Esophagus muscularis mucosa (tissue), 4 donors: ENCODE measurements at regions not wholly inside any gene's neighbourhood (a gene's known extent, or its start where the extent isn't known, plus 50 kb on each side); places are given as distances from the start of the nearest gene placed in this dataset.

Experiments
- DNase-seq: peaks from one replicate; pipeline ENCODE4 v3.0.0-alpha.2; 2017; ENCODE audit errors: extremely low spot score
- H3K27ac ChIP-seq, 4 donors: fragments of 200-600 bp; sonication (generic); replicated peaks in 1 of 4; 1 replicate in 3 of 4; 2 replicates in 1 of 4; pipeline ENCODE4 v1.5.1; 2016 to 2019; ENCODE audit warnings: mild to moderate bottlenecking in 1 of 4
- H3K27me3 ChIP-seq, 4 donors: fragments of 200-600 bp; sonication (generic); one replicate each; pipeline versions ENCODE4 v1.5.1 to v1.6.0; 2016 to 2019
- H3K36me3 ChIP-seq, 4 donors: fragments of 200-600 bp; sonication (generic); one replicate each; pipeline ENCODE4 v1.5.1; 2016 to 2019
- H3K4me1 ChIP-seq, 4 donors: fragments of 200-600 bp; sonication (generic); one replicate each; pipeline ENCODE4 v1.5.1; 2016 to 2019
- H3K4me3 ChIP-seq, 4 donors: fragments of 200-600 bp; sonication (generic); 1 replicate in 2 of 4; 2 replicates in 2 of 4; pipeline ENCODE4 v1.5.1; 2016 to 2019; ENCODE audit warnings: mild to moderate bottlenecking in 4 of 4, moderate library complexity in 1 of 4
- H3K9me3 ChIP-seq, 4 donors: fragments of 200-600 bp; sonication (generic); 1 replicate in 3 of 4; 2 replicates in 1 of 4; pipeline ENCODE4 v1.5.1; 2016 to 2019
- CTCF ChIP-seq, 3 experiments: fragments of 200-600 bp in 2 of 3; fragments of 450-650 bp in 1 of 3; sonication (generic) in 2 of 3; IDR thresholded peaks; one replicate each; pipeline ENCODE4 v1.5.1; 2017 to 2019; ENCODE audit warnings: antibody characterized with exemption in 3 of 3, mild to moderate bottlenecking in 2 of 3, moderate library complexity in 1 of 3
- EP300 ChIP-seq: sonication (generic); formaldehyde crosslinking; IDR thresholded peaks from one replicate; pipeline ENCODE4 v1.6.1; 2017; ENCODE audit warnings: antibody characterized with exemption
- POLR2A ChIP-seq: fragments of 450-650 bp; IDR thresholded peaks from one replicate; pipeline ENCODE4 v1.6.1; 2017; ENCODE audit warnings: antibody characterized with exemption, moderate library complexity, mild to moderate bottlenecking, low read depth
- POLR2AphosphoS5 ChIP-seq, 2 donors: sonication (generic); formaldehyde crosslinking; IDR thresholded peaks; one replicate each; pipeline ENCODE4 v1.6.1; 2017; ENCODE audit warnings: antibody characterized with exemption in 2 of 2
- WGBS: methylation state at CpG from one replicate; pipeline ENCODE4 v1.1.5; 2018; 5-methylcytosine and 5-hydroxymethylcytosine counted together
- intact Hi-C: fragments of 100-400 bp; cut with DNase I; formaldehyde crosslinking; loops from one replicate; pipeline ENCODE4 v1.15.1; 2023

GRCh38 chr2:59726228-59727120, 827.0 kb downstream of the BCL11A start:
- DNase-seq, result no peak
- intact Hi-C loops, result no loop called here
- Histone ChIP-seq H3K27ac (no peak overlapping the region), H3K36me3 (no peaks in the 10 kb centered on the region), H3K4me3 (no peak overlapping the region), H3K4me1 (no peaks in the 10 kb centered on the region), H3K9me3 (no peaks in the 10 kb centered on the region), H3K27me3 (no peaks in the 10 kb centered on the region)
- WGBS, result 62% methylated on average over 9 of the region's 9 CpGs
- no peak for TF ChIP-seq EP300

- DNase-seq, result no peak
- intact Hi-C loops, result no loop called here
- H3K9me3 ChIP-seq, result no peaks in the 10 kb centered on the region
- TF ChIP-seq EP300 (no peak), POLR2AphosphoS5 (IDR thresholded peaks at IDR 0.05) (no peak)
- no peaks in the 10 kb centered on the region for H3K4me1 ChIP-seq
- no peaks in the 10 kb centered on the region for H3K36me3 ChIP-seq
- no peaks in the 10 kb centered on the region for H3K27me3 ChIP-seq
- no peak overlapping the region for H3K4me3 ChIP-seq
- WGBS, result 66% methylated on average over 3 of the region's 3 CpGs
- H3K27ac ChIP-seq, result no peak overlapping the region
Observed at GRCh38 chr2:59724746-59725145, 828.7 kb downstream of the BCL11A start.

GRCh38 chr2:59720296-59720866, 833.1 kb downstream of the BCL11A start:
- Histone ChIP-seq H3K4me1 (no peaks in the 10 kb centered on the region), H3K4me3 (no peak overlapping the region), H3K27ac (no peak overlapping the region), H3K9me3 (no peaks in the 10 kb centered on the region), H3K27me3 (no peaks in the 10 kb centered on the region), H3K36me3 (no peaks in the 10 kb centered on the region)
- DNase-seq, result no peak
- TF ChIP-seq POLR2AphosphoS5 (IDR thresholded peaks at IDR 0.05) (no peak), POLR2A (no peak), EP300 (no peak), CTCF (IDR thresholded peaks at IDR 0.05) (no peak)
- 79% methylated on average over 4 of the region's 4 CpGs for WGBS
- intact Hi-C loops, result no loop called here

GRCh38 chr2:59713577-59713976, 839.9 kb downstream of the BCL11A start:
- H3K9me3 ChIP-seq, result no peaks in the 10 kb centered on the region
- H3K4me1 ChIP-seq, result no peaks in the 10 kb centered on the region
- DNase-seq, result no peak
- no peaks in the 10 kb centered on the region for H3K27me3 ChIP-seq
- no peak overlapping the region for H3K27ac ChIP-seq
- H3K36me3 ChIP-seq, result no peaks in the 10 kb centered on the region
- 75% methylated on average over 3 of the region's 3 CpGs for WGBS
- TF ChIP-seq POLR2A (no peak), EP300 (no peak)
- no peak overlapping the region for H3K4me3 ChIP-seq
- intact Hi-C loops, result no loop called here

GRCh38 chr2:59711121-59711520, 842.3 kb downstream of the BCL11A start:
- DNase-seq, result no peak
- H3K4me3 ChIP-seq, result no peak overlapping the region
- H3K27me3 ChIP-seq, result no peaks in the 10 kb centered on the region
- intact Hi-C loops, result no loop called here
- no peaks in the 10 kb centered on the region for H3K36me3 ChIP-seq
- TF ChIP-seq POLR2A (no peak), EP300 (no peak), CTCF (IDR thresholded peaks at IDR 0.05) (no peak), POLR2AphosphoS5 (IDR thresholded peaks at IDR 0.05) (no peak)
- no peaks in the 10 kb centered on the region for H3K9me3 ChIP-seq
- H3K27ac ChIP-seq, result no peak overlapping the region
- no peaks in the 10 kb centered on the region for H3K4me1 ChIP-seq

GRCh38 chr2:59706729-59707128, 846.7 kb downstream of the BCL11A start:
- H3K4me3 ChIP-seq, result no peak overlapping the region
- DNase-seq, result no peak
- H3K9me3 ChIP-seq, result peaks cover 0 to 6% (median 0%) of the 10 kb centered on the region in 4 donors
- no peak for TF ChIP-seq POLR2AphosphoS5 (IDR thresholded peaks at IDR 0.05)
- no peak for TF ChIP-seq EP300
- TF ChIP-seq CTCF (IDR thresholded peaks at IDR 0.05), result no peak
- TF ChIP-seq POLR2A, result no peak
- H3K27ac ChIP-seq, result no peak overlapping the region
- H3K36me3 ChIP-seq, result no peaks in the 10 kb centered on the region
- H3K27me3 ChIP-seq, result no peaks in the 10 kb centered on the region
- 84% methylated on average over 4 of the region's 4 CpGs for WGBS
- no peaks in the 10 kb centered on the region for H3K4me1 ChIP-seq
- intact Hi-C loops, result no loop called here
